Hepatocyte (in vitro differentiated cells): ENCODE measurements at regions not wholly inside any gene's neighbourhood (a gene's known extent, or its start where the extent isn't known, plus 50 kb on each side); places are given as distances from the start of the nearest gene placed in this dataset.

Experiments used
- EZH2 ChIP-seq: fragments of 200-600 bp; sonication (generic); IDR thresholded peaks from 2 replicates; pipeline ENCODE4 v1.6.1; 2016; ENCODE audit warnings: antibody characterized with exemption, mild to moderate bottlenecking, borderline replicate concordance
- TF ChIP-seq, protein P1 (sequence below): fragments of 200-600 bp; sonication (generic); IDR thresholded peaks from 2 replicates; pipeline ENCODE4 v1.5.1; 2016; ENCODE audit warnings: antibody characterized with exemption, mild to moderate bottlenecking; ENCODE audit not compliant: poor library complexity

- TF ChIP-seq, protein P1, sequence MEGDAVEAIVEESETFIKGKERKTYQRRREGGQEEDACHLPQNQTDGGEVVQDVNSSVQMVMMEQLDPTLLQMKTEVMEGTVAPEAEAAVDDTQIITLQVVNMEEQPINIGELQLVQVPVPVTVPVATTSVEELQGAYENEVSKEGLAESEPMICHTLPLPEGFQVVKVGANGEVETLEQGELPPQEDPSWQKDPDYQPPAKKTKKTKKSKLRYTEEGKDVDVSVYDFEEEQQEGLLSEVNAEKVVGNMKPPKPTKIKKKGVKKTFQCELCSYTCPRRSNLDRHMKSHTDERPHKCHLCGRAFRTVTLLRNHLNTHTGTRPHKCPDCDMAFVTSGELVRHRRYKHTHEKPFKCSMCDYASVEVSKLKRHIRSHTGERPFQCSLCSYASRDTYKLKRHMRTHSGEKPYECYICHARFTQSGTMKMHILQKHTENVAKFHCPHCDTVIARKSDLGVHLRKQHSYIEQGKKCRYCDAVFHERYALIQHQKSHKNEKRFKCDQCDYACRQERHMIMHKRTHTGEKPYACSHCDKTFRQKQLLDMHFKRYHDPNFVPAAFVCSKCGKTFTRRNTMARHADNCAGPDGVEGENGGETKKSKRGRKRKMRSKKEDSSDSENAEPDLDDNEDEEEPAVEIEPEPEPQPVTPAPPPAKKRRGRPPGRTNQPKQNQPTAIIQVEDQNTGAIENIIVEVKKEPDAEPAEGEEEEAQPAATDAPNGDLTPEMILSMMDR: no peak
- no peak for TF ChIP-seq EZH2
Measured at GRCh38 chr16:54466233-54466632, 179.6 kb upstream of the IRX3 start.
